Ramos (cell line): ENCODE measurements at regions not wholly inside any gene's neighbourhood (a gene's known extent, or its start where the extent isn't known, plus 50 kb on each side); places are given as distances from the start of the nearest gene placed in this dataset.

Experiments
- in situ Hi-C: fragments of 300-500 bp; cut with MboI; formaldehyde crosslinking; loops from one replicate; pipeline ENCODE4 v1.14.3; 2022; ENCODE audit warnings: low sequenced_read_pairs; ENCODE audit not compliant: unreplicated experiment

GRCh38 chr17:45675012-45675411, 109.1 kb upstream of the CRHR1 start:
- in situ Hi-C loops: no loop called here

- in situ Hi-C loops: no loop called here
Measured at GRCh38 chr17:45675892-45676291, 108.2 kb upstream of the CRHR1 start.

- in situ Hi-C loops: no loop called here
Measured at GRCh38 chr17:45676695-45677094, 107.4 kb upstream of the CRHR1 start.

GRCh38 chr17:45677770-45678169, 106.3 kb upstream of the CRHR1 start:
- in situ Hi-C loops: no loop called here

GRCh38 chr17:45679426-45679825, 104.7 kb upstream of the CRHR1 start:
- in situ Hi-C loops: no loop called here

- in situ Hi-C loops: no loop called here
Measured at GRCh38 chr17:45680360-45680759, 103.8 kb upstream of the CRHR1 start.

GRCh38 chr17:45681706-45682105, 102.4 kb upstream of the CRHR1 start:
- in situ Hi-C loops: no loop called here

- in situ Hi-C loops: no loop called here
Measured at GRCh38 chr17:45686250-45686649, 97.9 kb upstream of the CRHR1 start.

- in situ Hi-C loops: no loop called here
Measured at GRCh38 chr17:45687594-45687993, 96.5 kb upstream of the CRHR1 start.

- in situ Hi-C loops: no loop called here
Measured at GRCh38 chr17:45688353-45688752, 95.8 kb upstream of the CRHR1 start.

GRCh38 chr17:45688820-45689219, 95.3 kb upstream of the CRHR1 start:
- in situ Hi-C loops: no loop called here

GRCh38 chr17:45689451-45689850, 94.7 kb upstream of the CRHR1 start:
- in situ Hi-C loops: no loop called here

- in situ Hi-C loops: no loop called here
Measured at GRCh38 chr17:45690625-45691275, 93.4 kb upstream of the CRHR1 start.

GRCh38 chr17:45692661-45693060, 91.5 kb upstream of the CRHR1 start:
- in situ Hi-C loops: no loop called here

- in situ Hi-C loops: no loop called here
Measured at GRCh38 chr17:45693792-45694191, 90.3 kb upstream of the CRHR1 start.

GRCh38 chr17:45696442-45696841, 87.7 kb upstream of the CRHR1 start:
- in situ Hi-C loops: no loop called here

- in situ Hi-C loops: no loop called here
Measured at GRCh38 chr17:45697076-45697475, 87.0 kb upstream of the CRHR1 start.

- in situ Hi-C loops: no loop called here
Measured at GRCh38 chr17:45700171-45701090, 83.7 kb upstream of the CRHR1 start.

GRCh38 chr17:45702666-45703266, 81.4 kb upstream of the CRHR1 start:
- in situ Hi-C loops: no loop called here

- in situ Hi-C loops: no loop called here
Measured at GRCh38 chr17:45703348-45703747, 80.8 kb upstream of the CRHR1 start.

GRCh38 chr17:45703806-45704205, 80.3 kb upstream of the CRHR1 start:
- in situ Hi-C loops: no loop called here
